Neuronal stem cell (in vitro differentiated cells): ENCODE measurements at regions not wholly inside any gene's neighbourhood (a gene's known extent, or its start where the extent isn't known, plus 50 kb on each side); places are given as distances from the start of the nearest gene placed in this dataset.
A peak's percentile ranks its signal among the peaks of the same experiment; 100 is the strongest.

Experiments
- DNase-seq: peaks from one replicate; pipeline ENCODE4 v3.0.0-alpha.2; 2013; ENCODE audit warnings: low spot score
- H2AFZ ChIP-seq: one replicate; pipeline ENCODE4 v1.6.1; 2013; ENCODE audit warnings: mild to moderate bottlenecking, low read length, inconsistent platforms
- H2AK5ac ChIP-seq: 2 replicates; pipeline ENCODE4 v1.6.1; 2013; ENCODE audit warnings: low read depth, mild to moderate bottlenecking, inconsistent platforms, low read length, moderate library complexity, mixed read lengths
- H2BK120ac ChIP-seq: 2 replicates; pipeline ENCODE4 v1.6.1; 2013; ENCODE audit warnings: low read depth, mild to moderate bottlenecking, inconsistent platforms, low read length, moderate library complexity, mixed read lengths
- H2BK12ac ChIP-seq: one replicate; pipeline ENCODE4 v1.6.1; 2013; ENCODE audit warnings: low read length, inconsistent platforms
- H2BK15ac ChIP-seq: 2 replicates; pipeline ENCODE4 v1.6.1; 2013; ENCODE audit warnings: mild to moderate bottlenecking, low read length, inconsistent platforms, mixed read lengths
- H2BK5ac ChIP-seq: one replicate; pipeline ENCODE4 v1.6.1; 2013; ENCODE audit warnings: inconsistent platforms, mild to moderate bottlenecking, low read length, moderate library complexity
- H3K14ac ChIP-seq: one replicate; pipeline ENCODE4 v1.6.1; 2013; ENCODE audit warnings: low read length, inconsistent platforms
- H3K18ac ChIP-seq: 2 replicates; pipeline ENCODE4 v1.6.1; 2013; ENCODE audit warnings: low read length, inconsistent platforms
- H3K23ac ChIP-seq: 2 replicates; pipeline ENCODE4 v1.6.1; 2013; ENCODE audit warnings: low read depth, mild to moderate bottlenecking, mixed read lengths, low read length, inconsistent platforms; ENCODE audit not compliant: poor library complexity
- H3K27ac ChIP-seq: replicated peaks from 3 replicates; pipeline ENCODE4 v1.5.1; 2013; ENCODE audit warnings: low read length, inconsistent platforms
- H3K27me3 ChIP-seq, 3 experiments: 2 replicates each; pipeline ENCODE4 v1.6.1; 2013; ENCODE audit warnings: low read length in 3 of 3, mild to moderate bottlenecking in 2 of 3, inconsistent platforms in 1 of 3, low read depth in 1 of 3, mixed read lengths in 1 of 3, moderate library complexity in 1 of 3; ENCODE audit not compliant: control insufficient read depth in 3 of 3, insufficient read depth in 3 of 3
- H3K36me3 ChIP-seq, 2 donors: replicated peaks in 1 of 2; 2 replicates each; pipeline ENCODE4 v1.6.1; 2013; ENCODE audit warnings: low read length in 2 of 2; ENCODE audit not compliant: control insufficient read depth in 2 of 2, insufficient read depth in 2 of 2
- H3K4ac ChIP-seq: 2 replicates; pipeline ENCODE4 v1.6.1; 2013; ENCODE audit warnings: inconsistent platforms, mild to moderate bottlenecking, low read length, moderate library complexity
- H3K4me1 ChIP-seq, 2 donors: 1 replicate in 1 of 2; 2 replicates in 1 of 2; pipeline ENCODE4 v1.6.1; 2013; ENCODE audit warnings: low read length in 2 of 2, low read depth in 1 of 2; ENCODE audit not compliant: control insufficient read depth in 2 of 2, insufficient read depth in 1 of 2
- H3K4me2 ChIP-seq: one replicate; pipeline ENCODE4 v1.6.1; 2013; ENCODE audit warnings: mild to moderate bottlenecking, low read length, inconsistent platforms; ENCODE audit not compliant: insufficient read depth, poor library complexity, severe bottlenecking
- H3K4me3 ChIP-seq, 2 donors: 2 replicates each; pipeline ENCODE4 v1.5.1; 2013; ENCODE audit warnings: low read length in 2 of 2, mild to moderate bottlenecking in 2 of 2, inconsistent platforms in 1 of 2, moderate library complexity in 1 of 2
- H3K79me1 ChIP-seq: one replicate; pipeline ENCODE4 v1.6.1; 2013; ENCODE audit warnings: low read depth, mild to moderate bottlenecking, inconsistent platforms, low read length, moderate library complexity
- H3K9ac ChIP-seq: one replicate; pipeline ENCODE4 v1.6.1; 2013; ENCODE audit warnings: mild to moderate bottlenecking, low read depth, low read length, inconsistent platforms; ENCODE audit not compliant: poor library complexity
- H3K9me3 ChIP-seq, 2 donors: replicated peaks in 1 of 2; 2 replicates each; pipeline versions ENCODE3 to v1.6.1; 2013; ENCODE audit warnings: low read length in 2 of 2, mild to moderate bottlenecking in 2 of 2, inconsistent platforms in 1 of 2, low read depth in 1 of 2, mixed read lengths in 1 of 2, moderate library complexity in 1 of 2; ENCODE audit not compliant: control insufficient read depth in 2 of 2, insufficient read depth in 1 of 2
- H4K8ac ChIP-seq: one replicate; pipeline ENCODE4 v1.6.1; 2013; ENCODE audit warnings: low read depth, mild to moderate bottlenecking, inconsistent platforms, low read length, moderate library complexity
- H4K91ac ChIP-seq: one replicate; pipeline ENCODE4 v1.6.1; 2013; ENCODE audit warnings: low read length, low read depth, mild to moderate bottlenecking, inconsistent platforms; ENCODE audit not compliant: poor library complexity
- WGBS, 2 donors: extraction: QIAGEN DNeasy Blood & Tissue Kit; methylation state at CpG; one replicate each; pipeline ENCODE4 v1.1.7; 2013; ENCODE audit warnings: missing lambda C conversion rate in 2 of 2, mixed read lengths in 1 of 2; ENCODE audit not compliant: insufficient read length in 2 of 2, insufficient replicate concordance in 1 of 2; ENCODE audit errors: extremely low coverage in 2 of 2; 5-methylcytosine and 5-hydroxymethylcytosine counted together

DNA sequence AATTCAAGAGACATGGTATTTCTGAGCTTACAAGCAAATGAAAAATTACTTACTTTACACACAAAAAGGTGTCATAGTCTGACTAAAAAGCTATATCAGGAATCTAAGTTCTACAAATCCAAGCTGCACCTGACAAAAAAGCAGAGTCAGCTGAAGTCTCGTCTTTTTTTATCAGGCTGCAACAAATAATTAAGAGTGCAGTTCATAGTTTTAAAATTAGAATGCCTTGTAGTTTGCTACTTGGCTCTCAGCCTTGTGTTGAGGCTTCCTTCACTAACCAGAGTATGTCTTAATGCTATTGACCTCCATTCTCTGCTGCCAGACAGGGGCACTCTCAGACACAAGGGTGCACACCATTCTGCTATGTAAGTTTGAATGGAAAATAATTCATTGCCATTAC lies 940.7 kb downstream of the PCDH7 start:
- Histone ChIP-seq H3K27ac (no peak overlapping the region), H4K91ac (no peak overlapping the region), H3K27me3 (no peaks in the 10 kb centered on the region), H2BK15ac (no peak overlapping the region), H2AFZ (no peak overlapping the region), H3K9me3 (no peaks in the 10 kb centered on the region), H3K36me3 (no peaks in the 10 kb centered on the region), H3K9ac (no peak overlapping the region), H2AK5ac (no peak overlapping the region), H3K4me1 (peaks cover 2 to 10% of the 10 kb centered on the region in 2 donors), H2BK5ac (no peak overlapping the region), H3K4me3 (no peak overlapping the region), H3K79me1 (no peaks in the 10 kb centered on the region), H4K8ac (no peak overlapping the region), H2BK120ac (no peak overlapping the region), H3K4ac (no peak overlapping the region), H3K14ac (no peak overlapping the region), H3K23ac (no peak overlapping the region), H2BK12ac (no peak overlapping the region), H3K18ac (no peak overlapping the region), H3K4me2 (no peak overlapping the region)
- no CpG with 5 or more reads among the region's 1 CpG for WGBS, 2 donors
- DNase-seq = no peak

DNA sequence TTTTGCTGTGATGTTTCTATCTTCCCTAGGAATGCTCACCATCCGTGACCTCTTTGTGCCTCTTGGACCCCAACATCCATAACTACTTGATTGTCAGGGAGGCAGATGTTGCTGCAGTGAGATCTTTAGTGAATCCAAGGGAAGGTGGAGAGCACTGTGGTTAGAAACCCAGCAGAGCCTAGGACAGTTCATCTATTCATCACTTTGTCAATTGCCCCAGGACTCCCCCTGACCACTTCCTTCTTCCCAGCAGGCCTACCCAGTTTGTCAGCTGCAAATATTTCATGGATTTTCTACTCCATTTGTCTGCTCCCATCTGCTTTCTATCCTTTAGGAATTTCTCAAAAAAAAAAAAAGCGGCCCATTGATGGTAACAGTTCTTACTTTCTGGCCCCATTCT lies 942.8 kb downstream of the PCDH7 start:
- H3K18ac ChIP-seq = no peak overlapping the region
- H3K4me3 ChIP-seq = no peak overlapping the region
- no peak overlapping the region for H2AK5ac ChIP-seq
- H3K4me2 ChIP-seq = no peak overlapping the region
- no peak overlapping the region for H3K14ac ChIP-seq
- H4K8ac ChIP-seq = no peak overlapping the region
- H2AFZ ChIP-seq = peak overlapping the region; percentile 52
- peaks cover 2 to 10% of the 10 kb centered on the region in 2 donors for H3K4me1 ChIP-seq
- H3K27me3 ChIP-seq = no peaks in the 10 kb centered on the region
- H3K4ac ChIP-seq = no peak overlapping the region
- no peak overlapping the region for H2BK15ac ChIP-seq
- H3K23ac ChIP-seq = no peak overlapping the region
- H3K79me1 ChIP-seq = no peaks in the 10 kb centered on the region
- peaks cover 0 to 2% of the 10 kb centered on the region in 2 donors for H3K9me3 ChIP-seq
- no peak overlapping the region for H4K91ac ChIP-seq
- H3K9ac ChIP-seq = no peak overlapping the region
- no peak overlapping the region for H3K27ac ChIP-seq
- no CpG with 5 or more reads among the region's 2 CpGs for WGBS, 2 donors
- H2BK5ac ChIP-seq = no peak overlapping the region
- DNase-seq = no peak
- H2BK12ac ChIP-seq = no peak overlapping the region
- H2BK120ac ChIP-seq = no peak overlapping the region
- H3K36me3 ChIP-seq = no peaks in the 10 kb centered on the region

DNA sequence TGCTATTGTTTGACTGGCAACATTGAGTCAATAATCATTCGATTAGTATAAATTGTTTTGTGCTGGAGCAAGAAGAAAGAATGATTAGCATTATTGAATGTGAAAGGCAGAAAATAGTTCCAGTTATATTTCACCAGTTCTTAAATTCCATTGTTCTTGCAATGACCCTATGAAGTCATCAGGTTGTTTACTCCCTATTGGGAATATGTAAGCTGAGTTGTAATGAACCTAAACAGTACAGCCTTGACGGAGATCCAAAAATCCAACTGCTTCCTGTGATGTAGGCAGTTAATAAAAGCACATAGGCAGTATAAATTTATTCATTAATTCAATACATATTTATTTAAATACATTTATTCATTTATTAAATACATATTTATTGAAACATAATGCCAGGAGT lies 947.5 kb downstream of the PCDH7 start:
- H3K18ac ChIP-seq = no peak overlapping the region
- H3K14ac ChIP-seq = no peak overlapping the region

DNA sequence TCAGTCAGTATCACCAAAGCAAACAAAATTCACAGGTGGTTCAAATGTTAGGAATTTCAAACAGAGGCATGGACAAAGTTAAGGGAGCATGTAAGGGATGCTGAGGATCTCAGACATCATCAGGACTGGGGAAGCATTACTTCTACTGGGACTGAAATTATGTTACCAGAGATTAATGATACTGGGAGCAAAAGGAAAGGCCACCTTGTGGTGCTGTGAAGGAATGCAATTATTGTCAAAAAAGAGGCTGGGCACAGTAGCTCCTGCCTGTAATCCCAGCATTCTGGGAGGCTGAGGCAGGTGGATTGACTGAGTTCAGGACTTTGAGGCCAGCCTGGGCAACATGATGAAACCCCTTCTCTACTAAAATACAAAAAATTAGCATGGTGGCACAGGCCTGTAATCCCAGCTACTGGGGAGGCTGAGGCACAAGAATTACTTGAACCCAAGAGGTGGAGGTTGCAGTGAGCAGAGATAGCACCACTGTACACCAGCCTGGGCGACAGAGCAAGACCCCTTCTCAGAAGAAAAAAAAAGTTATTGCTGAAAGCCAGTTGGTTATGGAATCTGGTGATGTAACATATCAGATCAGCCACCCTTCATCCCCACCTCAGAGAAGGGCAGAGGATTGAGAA lies 954.3 kb downstream of the PCDH7 start:
- Histone ChIP-seq H4K8ac (no peak overlapping the region), H2AFZ (no peak overlapping the region), H2BK5ac (no peak overlapping the region), H3K27me3 (no peaks in the 10 kb centered on the region), H3K4ac (no peak overlapping the region), H3K14ac (no peak overlapping the region), H2BK120ac (no peak overlapping the region), H3K4me3 (no peak overlapping the region), H2BK12ac (no peak overlapping the region), H3K18ac (no peak overlapping the region), H3K27ac (no peak overlapping the region), H4K91ac (no peak overlapping the region), H3K9me3 (no peaks in the 10 kb centered on the region), H3K4me1 (no peaks in the 10 kb centered on the region), H3K36me3 (no peaks in the 10 kb centered on the region), H3K9ac (no peak overlapping the region), H2BK15ac (no peak overlapping the region), H3K23ac (no peak overlapping the region), H3K79me1 (no peaks in the 10 kb centered on the region), H3K4me2 (no peak overlapping the region), H2AK5ac (no peak overlapping the region)
- DNase-seq = no peak
- no CpG with 5 or more reads among the region's 1 CpG for WGBS, 2 donors

More for the DNA sequence above, 947.5 kb downstream of the PCDH7 start:
- Histone ChIP-seq H3K79me1 (no peaks in the 10 kb centered on the region), H3K4me3 (no peak overlapping the region), H3K23ac (no peak overlapping the region), H2AFZ (no peak overlapping the region), H3K9ac (no peak overlapping the region), H2BK120ac (no peak overlapping the region), H3K27me3 (no peaks in the 10 kb centered on the region), H3K9me3 (peaks cover 0 to 2% of the 10 kb centered on the region in 2 donors), H3K4me2 (no peak overlapping the region), H3K36me3 (no peaks in the 10 kb centered on the region), H3K27ac (no peak overlapping the region), H4K91ac (no peak overlapping the region), H2BK15ac (no peak overlapping the region), H4K8ac (no peak overlapping the region), H2AK5ac (no peak overlapping the region), H2BK12ac (no peak overlapping the region), H3K4me1 (peaks cover 0 to 2% of the 10 kb centered on the region in 2 donors), H2BK5ac (no peak overlapping the region), H3K4ac (no peak overlapping the region)
- no CpG with 5 or more reads among the region's 2 CpGs for WGBS, 2 donors
- DNase-seq = no peak
